Esophagus muscularis mucosa (tissue), 4 donors: ENCODE measurements at regions not wholly inside any gene's neighbourhood (a gene's known extent, or its start where the extent isn't known, plus 50 kb on each side); places are given as distances from the start of the nearest gene placed in this dataset.

ENCODE experiments used
- EP300 ChIP-seq: sonication (generic); formaldehyde crosslinking; IDR thresholded peaks from one replicate; pipeline ENCODE4 v1.6.1; 2017; ENCODE audit warnings: antibody characterized with exemption
- POLR2A ChIP-seq: fragments of 450-650 bp; IDR thresholded peaks from one replicate; pipeline ENCODE4 v1.6.1; 2017; ENCODE audit warnings: antibody characterized with exemption, moderate library complexity, mild to moderate bottlenecking, low read depth
- POLR2AphosphoS5 ChIP-seq, 2 donors: sonication (generic); formaldehyde crosslinking; IDR thresholded peaks; one replicate each; pipeline ENCODE4 v1.6.1; 2017; ENCODE audit warnings: antibody characterized with exemption in 2 of 2
- TF ChIP-seq, protein P1 (sequence below), 3 experiments: fragments of 200-600 bp in 2 of 3; fragments of 450-650 bp in 1 of 3; sonication (generic) in 2 of 3; IDR thresholded peaks; one replicate each; pipeline ENCODE4 v1.5.1; 2017 to 2019; ENCODE audit warnings: antibody characterized with exemption in 3 of 3, mild to moderate bottlenecking in 2 of 3, moderate library complexity in 1 of 3

DNA sequence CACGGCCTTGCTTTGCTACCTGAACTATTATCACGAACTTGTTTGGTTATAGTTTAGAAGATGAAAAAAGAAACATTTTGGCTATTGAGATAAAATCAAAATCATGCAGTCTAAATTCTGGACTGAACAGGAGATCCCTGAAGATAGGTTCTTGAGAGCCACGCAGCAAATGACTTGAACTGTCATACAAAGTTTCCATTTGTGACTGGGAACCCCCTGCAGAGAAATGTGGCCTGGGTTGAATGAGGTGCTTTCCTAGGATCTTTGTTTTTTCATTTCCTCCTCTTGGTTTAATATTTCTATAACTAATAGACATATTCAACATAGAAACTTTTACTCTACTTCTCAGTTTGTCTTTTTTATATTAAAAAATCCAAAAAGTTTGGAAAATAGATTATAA, 184.7 kb upstream of the TRPM3 start:
- TF ChIP-seq, protein P1, sequence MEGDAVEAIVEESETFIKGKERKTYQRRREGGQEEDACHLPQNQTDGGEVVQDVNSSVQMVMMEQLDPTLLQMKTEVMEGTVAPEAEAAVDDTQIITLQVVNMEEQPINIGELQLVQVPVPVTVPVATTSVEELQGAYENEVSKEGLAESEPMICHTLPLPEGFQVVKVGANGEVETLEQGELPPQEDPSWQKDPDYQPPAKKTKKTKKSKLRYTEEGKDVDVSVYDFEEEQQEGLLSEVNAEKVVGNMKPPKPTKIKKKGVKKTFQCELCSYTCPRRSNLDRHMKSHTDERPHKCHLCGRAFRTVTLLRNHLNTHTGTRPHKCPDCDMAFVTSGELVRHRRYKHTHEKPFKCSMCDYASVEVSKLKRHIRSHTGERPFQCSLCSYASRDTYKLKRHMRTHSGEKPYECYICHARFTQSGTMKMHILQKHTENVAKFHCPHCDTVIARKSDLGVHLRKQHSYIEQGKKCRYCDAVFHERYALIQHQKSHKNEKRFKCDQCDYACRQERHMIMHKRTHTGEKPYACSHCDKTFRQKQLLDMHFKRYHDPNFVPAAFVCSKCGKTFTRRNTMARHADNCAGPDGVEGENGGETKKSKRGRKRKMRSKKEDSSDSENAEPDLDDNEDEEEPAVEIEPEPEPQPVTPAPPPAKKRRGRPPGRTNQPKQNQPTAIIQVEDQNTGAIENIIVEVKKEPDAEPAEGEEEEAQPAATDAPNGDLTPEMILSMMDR (IDR thresholded peaks at IDR 0.05) = no peak
- TF ChIP-seq POLR2A (no peak), EP300 (no peak), POLR2AphosphoS5 (IDR thresholded peaks at IDR 0.05) (no peak)
